GM19372 (cell line): ENCODE measurements at regions not wholly inside any gene's neighbourhood (a gene's known extent, or its start where the extent isn't known, plus 50 kb on each side); places are given as distances from the start of the nearest gene placed in this dataset.
"Not testable (repeated sequence)": the region's sequence is repeated elsewhere in the genome, so short reads cannot be mapped to it uniquely, and the experiment has no call there.

ENCODE experiments used
- ATAC-seq: cut with Tn5 transposase; IDR thresholded peaks from one replicate; pipeline ENCODE4 v1.9.1; 2021; ENCODE audit warnings: mild to moderate bottlenecking, low read depth, moderate library complexity; ENCODE audit not compliant: unreplicated experiment

- ATAC-seq = not testable (repeated sequence)
Observed at GRCh38 chr7:143704813-143705212, 52.7 kb downstream of the CTAGE6 start.

DNA sequence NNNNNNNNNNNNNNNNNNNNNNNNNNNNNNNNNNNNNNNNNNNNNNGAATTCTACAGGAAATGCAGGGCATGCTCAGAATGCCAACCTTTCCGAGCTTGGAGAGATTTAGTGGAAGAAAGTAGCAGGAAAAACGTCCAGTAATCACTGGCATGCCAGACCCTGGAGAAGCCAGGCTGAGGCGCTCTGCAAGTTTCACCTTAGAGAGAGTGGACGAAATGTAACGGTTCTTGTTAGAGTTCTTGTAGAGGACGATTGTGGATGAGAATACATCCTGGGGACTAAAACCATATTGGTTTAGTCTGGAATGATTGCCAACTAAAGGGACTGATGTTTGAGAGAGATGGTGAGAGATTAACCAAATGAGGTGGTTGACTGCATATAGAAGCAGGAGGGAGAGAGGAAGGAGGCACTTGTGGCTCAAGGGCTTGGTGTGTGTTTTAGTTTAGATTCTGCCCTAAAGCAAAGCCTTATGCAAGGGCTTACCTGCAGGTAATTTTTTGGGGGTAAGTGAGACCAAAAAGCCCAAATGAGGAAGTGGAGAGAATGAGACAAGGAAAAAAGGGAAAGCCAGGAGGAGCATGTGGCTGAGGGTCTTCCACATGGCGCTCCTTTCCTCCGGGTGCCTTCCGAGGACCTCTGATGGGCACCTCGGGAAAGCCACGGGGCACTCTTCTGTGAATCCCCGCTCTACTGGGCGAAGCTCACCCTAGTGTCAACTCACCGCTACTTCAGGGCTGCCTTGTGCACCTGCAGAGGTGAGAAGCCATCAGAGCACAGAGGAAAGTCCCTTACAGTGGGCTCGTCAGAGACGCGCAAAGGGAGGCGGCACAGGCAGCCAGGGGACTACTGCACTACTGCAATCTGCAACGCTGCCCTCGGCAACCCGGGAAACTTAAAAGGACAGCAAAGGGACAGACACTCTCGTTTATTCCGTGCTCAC is 56.5 kb downstream of the CTAGE6 start:
- ATAC-seq = peak; percentile 99
